ENCODE measurements at regions not wholly inside any gene's neighbourhood (a gene's known extent, or its start where the extent isn't known, plus 50 kb on each side); places are given as distances from the start of the nearest gene placed in this dataset.

DNA sequence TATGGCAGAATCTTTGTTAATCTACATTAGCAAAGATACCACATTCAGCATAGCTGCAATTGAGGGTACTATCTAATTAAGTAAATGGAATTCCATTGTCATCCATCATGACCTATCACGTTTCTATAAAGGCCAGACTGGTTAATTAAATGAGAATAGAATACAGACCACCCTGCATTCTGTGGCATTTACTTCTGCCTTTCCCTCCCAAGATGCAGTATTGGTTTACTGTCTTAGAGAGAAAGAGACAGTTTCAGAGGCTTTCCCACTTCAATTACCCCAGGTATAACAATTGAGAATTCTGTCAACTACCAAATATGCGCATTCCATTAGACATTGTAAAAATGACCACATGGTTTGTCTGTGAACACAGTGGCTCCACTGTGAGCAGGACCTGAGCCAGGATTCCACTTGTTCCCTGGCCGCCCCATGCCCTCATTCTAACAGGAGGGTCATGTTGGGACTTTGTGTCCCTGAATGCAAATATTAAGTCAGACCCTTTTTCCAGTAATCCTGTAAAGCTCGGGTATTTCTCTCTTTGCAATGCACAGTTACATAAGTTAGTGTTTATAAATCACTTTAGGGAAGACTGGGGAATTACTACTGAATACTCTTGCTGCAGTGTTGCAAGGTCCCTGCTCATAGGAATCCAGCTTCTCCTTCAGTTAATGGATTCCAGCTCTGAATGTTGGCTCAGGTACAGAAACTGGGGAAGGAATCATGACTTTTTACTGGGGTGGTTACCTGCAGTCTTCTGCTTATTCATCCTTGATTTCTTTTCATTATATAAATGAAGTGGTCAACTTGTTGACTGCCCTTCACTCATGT lies 261.0 kb downstream of the PDGFC start:
- DNase-seq (ENCODE audit: low read depth, low spot score) = no peak
- H3K4me1 ChIP-seq (ENCODE audit: control insufficient read depth, insufficient read depth, low read length) = no peaks in the 10 kb centered on the region
- H3K27ac ChIP-seq (ENCODE audit: low read length) = no peak overlapping the region
- H3K9me3 ChIP-seq (ENCODE audit: control insufficient read depth, insufficient read depth, low read length) = no peaks in the 10 kb centered on the region
- no peaks in the 10 kb centered on the region for H3K36me3 ChIP-seq (ENCODE audit: control insufficient read depth, insufficient read depth, low read length)
- H3K27me3 ChIP-seq (ENCODE audit: control insufficient read depth, insufficient read depth, low read length) = no peaks in the 10 kb centered on the region
- WGBS (ENCODE audit: insufficient coverage, insufficient read length) = no CpG with 5 or more reads among the region's 4 CpGs
- H3K4me3 ChIP-seq (ENCODE audit: low read length) = no peak overlapping the region

DNA sequence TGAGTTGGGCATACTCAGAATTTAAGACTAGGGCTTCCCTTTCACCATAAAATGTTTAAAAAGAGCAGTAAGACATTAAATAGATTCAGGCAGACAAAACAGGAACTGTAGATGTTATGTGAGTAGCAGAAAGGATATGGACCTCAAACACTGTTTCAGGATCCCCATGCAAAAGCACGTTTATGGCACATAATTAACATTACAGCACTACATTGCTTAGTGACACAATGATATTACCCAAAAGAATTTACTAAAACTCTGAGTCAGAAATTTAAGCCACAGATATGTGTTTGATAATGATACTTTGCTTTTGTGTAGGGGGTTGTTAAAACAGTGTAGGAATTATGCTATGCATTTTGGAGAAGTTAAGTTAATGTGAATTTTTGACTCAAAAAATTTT lies 266.3 kb downstream of the PDGFC start:
- Histone ChIP-seq H3K9me3 (ENCODE audit: control insufficient read depth, insufficient read depth, low read length) (no peaks in the 10 kb centered on the region), H3K36me3 (ENCODE audit: control insufficient read depth, insufficient read depth, low read length) (no peaks in the 10 kb centered on the region), H3K4me1 (ENCODE audit: control insufficient read depth, insufficient read depth, low read length) (no peaks in the 10 kb centered on the region), H3K27ac (ENCODE audit: low read length) (no peak overlapping the region), H3K4me3 (ENCODE audit: low read length) (no peak overlapping the region), H3K27me3 (ENCODE audit: control insufficient read depth, insufficient read depth, low read length) (no peaks in the 10 kb centered on the region)
- WGBS (ENCODE audit: insufficient coverage, insufficient read length) = no CpG with 5 or more reads among the region's 1 CpG
- no peak for DNase-seq (ENCODE audit: low read depth, low spot score)

- Histone ChIP-seq H3K36me3 (ENCODE audit: control insufficient read depth, insufficient read depth, low read length) (no peaks in the 10 kb centered on the region), H3K27ac (ENCODE audit: low read length) (no peak overlapping the region), H3K27me3 (ENCODE audit: control insufficient read depth, insufficient read depth, low read length) (no peaks in the 10 kb centered on the region), H3K9me3 (ENCODE audit: control insufficient read depth, insufficient read depth, low read length) (no peaks in the 10 kb centered on the region), H3K4me3 (ENCODE audit: low read length) (no peak overlapping the region), H3K4me1 (ENCODE audit: control insufficient read depth, insufficient read depth, low read length) (no peaks in the 10 kb centered on the region)
- no CpG with 5 or more reads among the region's 7 CpGs for WGBS (ENCODE audit: insufficient coverage, insufficient read length)
- no peak for DNase-seq (ENCODE audit: low read depth, low spot score)
Measured at GRCh38 chr4:156695163-156695562, 276.4 kb downstream of the PDGFC start.

GRCh38 chr4:156694413-156694812 lies 277.2 kb downstream of the PDGFC start:
- no peaks in the 10 kb centered on the region for H3K9me3 ChIP-seq (ENCODE audit: control insufficient read depth, insufficient read depth, low read length)

GRCh38 chr4:156693557-156693956 lies 278.0 kb downstream of the PDGFC start:
- H3K9me3 ChIP-seq (ENCODE audit: control insufficient read depth, insufficient read depth, low read length) = no peaks in the 10 kb centered on the region
- H3K27me3 ChIP-seq (ENCODE audit: control insufficient read depth, insufficient read depth, low read length) = no peaks in the 10 kb centered on the region
- DNase-seq (ENCODE audit: low read depth, low spot score) = no peak
- no peaks in the 10 kb centered on the region for H3K36me3 ChIP-seq (ENCODE audit: control insufficient read depth, insufficient read depth, low read length)
- WGBS (ENCODE audit: insufficient coverage, insufficient read length) = no CpG with 5 or more reads among the region's 1 CpG
- H3K4me1 ChIP-seq (ENCODE audit: control insufficient read depth, insufficient read depth, low read length) = no peaks in the 10 kb centered on the region
- H3K4me3 ChIP-seq (ENCODE audit: low read length) = no peak overlapping the region
- no peak overlapping the region for H3K27ac ChIP-seq (ENCODE audit: low read length)

More at GRCh38 chr4:156694413-156694812, 277.2 kb downstream of the PDGFC start:
- H3K4me1 ChIP-seq (ENCODE audit: control insufficient read depth, insufficient read depth, low read length) = no peaks in the 10 kb centered on the region
- H3K4me3 ChIP-seq (ENCODE audit: low read length) = no peak overlapping the region
- no CpG with 5 or more reads among the region's 3 CpGs for WGBS (ENCODE audit: insufficient coverage, insufficient read length)
- H3K27me3 ChIP-seq (ENCODE audit: control insufficient read depth, insufficient read depth, low read length) = no peaks in the 10 kb centered on the region
- no peak for DNase-seq (ENCODE audit: low read depth, low spot score)
- H3K36me3 ChIP-seq (ENCODE audit: control insufficient read depth, insufficient read depth, low read length) = no peaks in the 10 kb centered on the region
- H3K27ac ChIP-seq (ENCODE audit: low read length) = no peak overlapping the region

DNA sequence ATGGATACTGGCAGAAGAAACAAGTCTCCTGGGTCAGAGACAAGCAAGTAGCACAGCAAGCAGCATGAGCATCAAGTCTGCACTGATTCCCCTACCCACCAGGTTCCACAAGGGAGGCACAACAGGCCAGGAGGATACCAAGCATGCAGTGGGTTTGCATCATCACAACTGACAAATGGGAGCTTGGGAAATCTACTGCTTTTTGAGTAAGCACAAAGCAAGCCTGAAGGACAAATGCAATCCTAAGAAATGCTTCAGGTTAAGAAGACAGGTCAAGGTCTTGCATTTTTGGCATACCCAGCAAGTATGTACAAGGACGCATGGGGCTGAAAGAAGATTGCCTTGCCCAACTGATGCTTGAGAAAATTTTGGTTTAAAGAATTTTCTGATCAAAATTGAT lies 279.6 kb downstream of the PDGFC start:
- no CpG with 5 or more reads among the region's 1 CpG for WGBS (ENCODE audit: insufficient coverage, insufficient read length)
- Histone ChIP-seq H3K9me3 (ENCODE audit: control insufficient read depth, insufficient read depth, low read length) (no peaks in the 10 kb centered on the region), H3K4me3 (ENCODE audit: low read length) (no peak overlapping the region), H3K27me3 (ENCODE audit: control insufficient read depth, insufficient read depth, low read length) (no peaks in the 10 kb centered on the region), H3K36me3 (ENCODE audit: control insufficient read depth, insufficient read depth, low read length) (no peaks in the 10 kb centered on the region), H3K4me1 (ENCODE audit: control insufficient read depth, insufficient read depth, low read length) (no peaks in the 10 kb centered on the region), H3K27ac (ENCODE audit: low read length) (no peak overlapping the region)
- DNase-seq (ENCODE audit: low read depth, low spot score) = no peak

DNA sequence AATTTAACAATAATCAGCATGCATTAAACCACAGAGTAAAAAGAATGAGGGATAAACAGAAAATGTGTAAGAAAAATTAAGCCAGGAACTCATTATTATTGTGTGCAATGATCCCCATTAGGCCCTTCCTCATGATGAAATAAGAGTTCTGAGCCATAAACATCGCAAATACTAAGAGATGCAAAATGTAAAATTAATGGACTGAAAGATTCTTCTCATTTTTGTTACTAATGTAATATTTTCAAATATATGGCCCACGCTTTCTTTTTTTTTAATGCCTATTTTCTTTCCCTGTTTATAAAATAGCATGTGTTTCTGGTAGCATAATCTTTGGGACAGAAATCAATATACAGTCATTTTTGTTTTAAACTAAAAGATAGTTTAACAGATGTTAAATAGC lies 281.0 kb downstream of the PDGFC start:
- no CpG with 5 or more reads among the region's 2 CpGs for WGBS (ENCODE audit: insufficient coverage, insufficient read length)
- DNase-seq (ENCODE audit: low read depth, low spot score) = no peak
- no peaks in the 10 kb centered on the region for H3K9me3 ChIP-seq (ENCODE audit: control insufficient read depth, insufficient read depth, low read length)
- no peak overlapping the region for H3K27ac ChIP-seq (ENCODE audit: low read length)
- H3K4me3 ChIP-seq (ENCODE audit: low read length) = no peak overlapping the region
- H3K36me3 ChIP-seq (ENCODE audit: control insufficient read depth, insufficient read depth, low read length) = no peaks in the 10 kb centered on the region
- no peaks in the 10 kb centered on the region for H3K27me3 ChIP-seq (ENCODE audit: control insufficient read depth, insufficient read depth, low read length)
- no peaks in the 10 kb centered on the region for H3K4me1 ChIP-seq (ENCODE audit: control insufficient read depth, insufficient read depth, low read length)

DNA sequence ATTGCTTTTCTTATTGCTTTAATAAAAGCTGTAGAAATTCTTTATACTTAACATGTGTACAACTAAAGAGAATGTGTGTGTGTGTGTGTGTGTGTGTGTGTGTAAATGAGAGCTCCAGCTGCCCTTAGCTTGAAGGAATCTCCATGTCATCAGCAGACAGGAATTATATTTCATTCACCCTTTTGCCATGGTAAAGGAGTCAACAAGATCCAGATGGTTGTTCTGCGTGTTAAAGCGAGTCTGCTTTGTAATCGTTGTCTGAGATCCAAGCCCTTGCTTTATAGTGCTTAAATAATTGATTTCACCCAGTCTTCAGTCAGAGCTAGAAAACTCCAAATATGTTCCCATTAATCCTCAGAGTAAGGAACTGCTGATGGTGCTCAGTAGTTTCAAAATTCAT lies 285.5 kb downstream of the PDGFC start:
- H3K27me3 ChIP-seq (ENCODE audit: control insufficient read depth, insufficient read depth, low read length) = no peaks in the 10 kb centered on the region
- no peaks in the 10 kb centered on the region for H3K9me3 ChIP-seq (ENCODE audit: control insufficient read depth, insufficient read depth, low read length)
- no peak for DNase-seq (ENCODE audit: low read depth, low spot score)
- no peak overlapping the region for H3K27ac ChIP-seq (ENCODE audit: low read length)
- no peaks in the 10 kb centered on the region for H3K36me3 ChIP-seq (ENCODE audit: control insufficient read depth, insufficient read depth, low read length)
- H3K4me1 ChIP-seq (ENCODE audit: control insufficient read depth, insufficient read depth, low read length) = no peaks in the 10 kb centered on the region
- no CpG with 5 or more reads among the region's 3 CpGs for WGBS (ENCODE audit: insufficient coverage, insufficient read length)
- H3K4me3 ChIP-seq (ENCODE audit: low read length) = no peak overlapping the region

DNA sequence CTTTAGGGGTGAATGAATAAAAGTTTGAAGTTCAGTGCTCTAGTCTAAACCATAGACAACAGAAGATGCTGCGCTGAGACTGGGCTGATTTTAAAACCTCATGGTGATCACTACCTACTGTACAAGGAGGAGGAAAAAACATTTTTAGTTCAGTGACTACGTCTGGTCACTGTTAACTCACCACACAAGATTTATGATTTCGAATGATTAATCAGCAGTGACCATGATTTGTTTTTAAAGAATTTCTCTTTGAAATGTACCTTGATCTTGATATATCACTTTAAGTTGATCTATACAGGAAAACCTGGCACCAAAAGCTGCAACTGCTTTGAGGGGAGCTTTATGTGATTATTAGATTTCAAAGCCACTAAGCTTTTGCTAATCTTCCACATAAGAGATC lies 286.3 kb downstream of the PDGFC start:
- DNase-seq (ENCODE audit: low read depth, low spot score) = no peak
- Histone ChIP-seq H3K27ac (ENCODE audit: low read length) (no peak overlapping the region), H3K4me1 (ENCODE audit: control insufficient read depth, insufficient read depth, low read length) (no peaks in the 10 kb centered on the region), H3K9me3 (ENCODE audit: control insufficient read depth, insufficient read depth, low read length) (no peaks in the 10 kb centered on the region), H3K27me3 (ENCODE audit: control insufficient read depth, insufficient read depth, low read length) (no peaks in the 10 kb centered on the region), H3K36me3 (ENCODE audit: control insufficient read depth, insufficient read depth, low read length) (no peaks in the 10 kb centered on the region), H3K4me3 (ENCODE audit: low read length) (no peak overlapping the region)
- WGBS (ENCODE audit: insufficient coverage, insufficient read length) = no CpG with 5 or more reads among the region's 3 CpGs

DNA sequence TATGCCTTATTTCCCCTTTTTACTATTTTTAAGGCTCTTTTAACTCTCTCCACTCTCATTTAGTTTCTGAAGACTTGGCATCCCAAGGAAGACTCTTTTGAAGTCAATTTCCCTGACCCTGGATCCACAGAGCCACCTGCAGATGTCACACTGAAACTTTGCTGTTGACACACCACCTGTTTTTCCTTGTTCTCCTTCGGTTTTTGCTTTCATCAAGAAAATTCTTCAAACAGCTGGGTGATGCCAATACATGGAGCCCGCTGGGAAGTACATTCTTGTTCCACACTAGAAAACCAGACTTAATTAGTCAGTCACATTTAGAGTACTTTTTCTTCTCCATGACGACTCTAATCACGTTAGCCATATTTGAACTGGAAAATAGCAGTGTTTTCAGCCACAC lies 293.9 kb downstream of the PDGFC start:
- H3K27me3 ChIP-seq (ENCODE audit: control insufficient read depth, insufficient read depth, low read length) = no peaks in the 10 kb centered on the region
- H3K4me1 ChIP-seq (ENCODE audit: control insufficient read depth, insufficient read depth, low read length) = no peaks in the 10 kb centered on the region
- no peak overlapping the region for H3K27ac ChIP-seq (ENCODE audit: low read length)
- no peaks in the 10 kb centered on the region for H3K36me3 ChIP-seq (ENCODE audit: control insufficient read depth, insufficient read depth, low read length)
- DNase-seq (ENCODE audit: low read depth, low spot score) = no peak
- no CpG with 5 or more reads among the region's 4 CpGs for WGBS (ENCODE audit: insufficient coverage, insufficient read length)
- no peak overlapping the region for H3K4me3 ChIP-seq (ENCODE audit: low read length)
- H3K9me3 ChIP-seq (ENCODE audit: control insufficient read depth, insufficient read depth, low read length) = no peaks in the 10 kb centered on the region

DNA sequence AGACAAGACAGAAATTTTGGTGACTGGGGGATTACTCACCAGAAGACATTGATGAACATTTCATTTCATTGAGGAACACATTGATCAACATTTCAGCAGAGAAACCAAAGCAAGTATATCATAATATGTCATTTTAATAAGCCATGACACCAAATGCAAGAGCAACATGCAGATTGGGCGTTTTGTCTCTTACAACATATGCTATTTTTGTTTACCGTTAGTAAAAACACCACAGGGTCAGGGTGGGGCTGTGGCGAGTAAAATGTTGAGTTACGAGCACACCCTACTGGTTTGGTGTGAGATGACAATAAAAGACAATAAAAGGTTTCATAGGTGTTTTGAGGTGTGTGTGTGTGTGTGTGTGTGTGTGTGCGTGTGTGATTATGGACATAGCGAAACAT lies 294.5 kb downstream of the PDGFC start:
- no CpG with 5 or more reads among the region's 6 CpGs for WGBS (ENCODE audit: insufficient coverage, insufficient read length)
- Histone ChIP-seq H3K4me1 (ENCODE audit: control insufficient read depth, insufficient read depth, low read length) (no peaks in the 10 kb centered on the region), H3K27me3 (ENCODE audit: control insufficient read depth, insufficient read depth, low read length) (no peaks in the 10 kb centered on the region), H3K9me3 (ENCODE audit: control insufficient read depth, insufficient read depth, low read length) (no peaks in the 10 kb centered on the region), H3K4me3 (ENCODE audit: low read length) (no peak overlapping the region), H3K36me3 (ENCODE audit: control insufficient read depth, insufficient read depth, low read length) (no peaks in the 10 kb centered on the region), H3K27ac (ENCODE audit: low read length) (no peak overlapping the region)
- DNase-seq (ENCODE audit: low read depth, low spot score) = peak; percentile 35

Measured in iPS DF 6.9 (cell line).